HT-29 (cell line): ENCODE measurements at regions not wholly inside any gene's neighbourhood (a gene's known extent, or its start where the extent isn't known, plus 50 kb on each side); places are given as distances from the start of the nearest gene placed in this dataset.
A peak's percentile ranks its signal among the peaks of the same experiment; 100 is the strongest.
"Not testable (repeated sequence)": the region's sequence is repeated elsewhere in the genome, so short reads cannot be mapped to it uniquely, and the experiment has no call there.

Experiments
- DNase-seq: peaks from one replicate; pipeline ENCODE4 v3.0.0-alpha.2; 2015; ENCODE audit warnings: low spot score

- no peak for DNase-seq
Observed at GRCh38 chr4:163273922-163274321, 58.5 kb downstream of the NPY1R start.

GRCh38 chr4:163273203-163273602 is 59.2 kb downstream of the NPY1R start:
- no peak for DNase-seq

- DNase-seq = no peak
Observed at GRCh38 chr4:163271555-163272127, 60.8 kb downstream of the NPY1R start.

DNA sequence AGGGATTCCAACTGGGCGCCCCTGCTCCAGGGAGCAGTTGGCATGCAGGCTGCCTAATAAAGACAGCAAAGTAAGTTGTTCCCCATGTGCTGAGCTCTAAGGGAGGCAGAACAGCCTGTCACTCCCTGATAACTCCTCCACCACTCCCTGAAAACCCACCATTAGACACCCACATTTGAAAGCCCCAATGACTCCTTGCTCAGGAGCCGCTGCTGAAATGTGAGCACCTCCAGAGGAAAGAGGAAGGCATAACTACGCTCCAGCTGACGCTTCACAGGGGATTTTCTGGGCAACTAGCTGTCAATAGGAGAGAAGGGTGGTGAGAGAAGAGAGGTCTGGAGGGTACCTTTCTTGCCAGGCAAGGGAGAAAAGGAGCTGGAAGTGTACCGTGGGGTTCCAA is 62.5 kb downstream of the NPY1R start:
- no peak for DNase-seq

DNA sequence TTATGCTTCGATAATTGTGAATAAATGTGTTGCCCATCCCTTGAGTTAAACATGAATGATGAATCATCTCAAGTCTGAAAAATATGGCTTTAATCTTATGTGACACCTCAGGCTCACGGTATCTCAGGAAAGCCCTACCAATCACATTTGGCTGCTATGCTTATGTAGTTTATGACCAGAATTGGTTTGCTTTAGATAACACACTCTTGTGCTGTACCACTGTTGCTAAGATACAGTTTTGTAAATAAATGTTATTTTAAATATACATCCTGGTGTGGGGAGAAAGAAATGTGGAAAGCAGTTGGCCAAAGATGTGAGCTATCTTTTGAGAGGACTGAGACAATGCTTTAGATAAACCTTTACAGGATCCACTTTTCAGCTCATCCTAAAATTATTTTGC is 63.2 kb downstream of the NPY1R start:
- no peak for DNase-seq

GRCh38 chr4:163264934-163265333 is 67.5 kb downstream of the NPY1R start:
- DNase-seq = no peak

DNA sequence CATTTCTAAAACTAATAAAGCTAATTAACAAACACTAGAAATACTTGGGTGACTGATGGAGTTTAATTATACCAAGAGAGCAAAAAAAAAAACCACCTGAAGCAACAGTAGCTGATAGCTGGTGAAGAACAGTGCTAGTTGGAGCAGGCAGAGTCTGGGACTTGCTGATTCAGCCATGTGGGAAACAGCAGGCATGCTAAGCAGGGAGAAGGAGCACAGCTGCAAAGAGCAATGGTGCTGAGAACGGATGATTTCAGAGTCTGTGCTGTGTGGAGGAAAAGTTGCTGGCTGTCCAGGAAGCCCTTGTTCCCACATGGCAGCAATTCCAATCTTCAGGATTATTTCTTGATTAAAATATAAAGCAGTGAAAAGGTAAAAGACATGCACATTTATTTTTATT is 68.8 kb downstream of the NPY1R start:
- DNase-seq = no peak

DNA sequence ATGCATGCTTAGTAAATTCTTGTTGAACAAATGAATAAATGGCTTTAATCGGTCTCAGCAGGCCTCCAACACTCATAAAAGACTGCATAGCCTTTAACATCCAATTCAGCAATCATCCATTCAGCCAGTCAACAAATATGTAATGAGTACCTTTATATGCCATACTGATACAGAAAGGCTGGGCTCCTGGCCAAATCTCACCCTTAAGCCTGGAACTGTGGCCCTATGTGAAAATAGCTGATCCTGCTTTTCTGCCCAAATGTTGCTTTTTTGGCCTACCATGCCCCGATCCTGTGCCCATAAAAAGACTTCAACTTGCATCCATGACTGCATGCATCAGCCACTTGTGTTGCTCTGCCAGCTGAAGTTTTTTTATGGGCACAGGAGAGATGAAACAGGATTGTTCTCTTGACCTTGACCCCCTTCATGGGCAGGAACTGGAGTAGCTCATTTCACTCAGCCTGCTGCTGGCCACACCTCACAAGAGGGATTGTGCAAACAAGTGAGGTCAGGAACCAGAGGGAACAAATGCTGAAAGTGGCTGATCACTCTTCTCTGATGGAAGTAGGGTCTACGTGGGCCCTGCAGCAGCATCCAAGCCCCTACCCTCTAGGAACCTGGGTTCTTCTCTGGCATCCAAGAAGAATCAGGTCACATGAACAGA is 75.6 kb downstream of the NPY1R start:
- no peak for DNase-seq

DNA sequence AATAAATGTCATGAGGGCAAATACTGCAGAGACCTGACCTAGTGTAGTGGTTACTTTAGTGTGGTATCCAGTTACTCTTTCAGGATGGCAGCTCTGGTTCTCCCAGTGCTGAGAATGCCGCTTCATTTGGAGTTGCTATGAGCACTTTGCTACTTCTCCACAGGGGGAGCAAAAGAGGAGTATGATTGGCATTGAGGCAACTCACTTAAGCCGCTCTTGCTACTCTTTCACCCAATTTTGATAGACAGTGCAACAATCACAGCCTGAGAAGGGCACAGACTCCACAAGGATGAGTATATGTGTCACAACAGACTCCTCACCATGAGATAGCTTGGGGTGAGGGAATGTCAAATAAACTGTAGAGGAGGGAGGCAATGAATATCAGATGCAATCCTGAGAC is 81.2 kb downstream of the NPY1R start:
- DNase-seq = peak; percentile 20

DNA sequence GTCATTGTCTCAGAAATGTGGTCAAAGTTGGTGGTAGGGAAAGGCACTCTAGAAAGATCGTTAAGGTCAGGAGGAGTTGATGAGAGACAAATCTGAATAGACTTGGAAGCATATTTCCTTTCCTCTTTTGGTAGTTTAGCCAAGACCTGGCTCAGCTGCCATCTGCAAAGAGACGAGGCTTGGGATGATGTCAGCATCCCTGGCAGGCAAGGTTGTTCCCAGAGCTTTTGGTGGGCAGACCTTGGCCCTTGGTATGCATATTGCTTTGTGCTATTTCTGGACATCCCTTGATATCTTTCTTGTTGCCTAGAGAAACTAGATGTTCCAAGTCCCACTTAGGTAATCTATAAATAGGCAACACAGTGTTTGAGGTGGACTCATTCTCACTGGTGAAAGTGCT is 82.4 kb upstream of the NAF1 start:
- DNase-seq = no peak

GRCh38 chr4:163245044-163245728 is 78.5 kb upstream of the NAF1 start:
- no peak for DNase-seq

GRCh38 chr4:163243297-163243981 is 76.7 kb upstream of the NAF1 start:
- DNase-seq = no peak

- DNase-seq = no peak
Observed at GRCh38 chr4:163237856-163238255, 71.2 kb upstream of the NAF1 start.

GRCh38 chr4:163236389-163236788 is 69.7 kb upstream of the NAF1 start:
- not testable (repeated sequence) for DNase-seq

DNA sequence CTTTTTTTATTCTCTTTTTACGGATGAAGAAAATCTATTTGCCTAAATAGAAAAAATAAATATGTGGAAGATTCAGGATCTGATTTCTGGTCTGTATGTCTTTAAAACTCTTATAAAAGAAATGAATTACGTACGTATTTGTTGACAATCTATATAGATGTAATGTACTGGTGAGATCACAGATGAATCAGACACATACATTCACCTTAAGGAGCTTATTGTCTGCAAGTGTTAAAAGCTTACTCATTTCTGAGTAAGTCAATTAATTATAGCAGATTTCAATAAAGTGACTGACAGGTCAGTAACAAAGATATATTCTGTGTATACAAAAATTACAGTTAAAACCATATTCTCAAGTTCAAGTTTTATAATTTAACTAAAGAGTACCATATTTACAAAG is 66.6 kb upstream of the NAF1 start:
- DNase-seq = no peak

GRCh38 chr4:163228648-163229047 is 62.0 kb upstream of the NAF1 start:
- DNase-seq = no peak

GRCh38 chr4:163221467-163221866 is 54.8 kb upstream of the NAF1 start:
- DNase-seq = no peak

- no peak for DNase-seq
Observed at GRCh38 chr4:163217505-163217904, 50.8 kb upstream of the NAF1 start.
